Peyer's patch (tissue), 4 donors: ENCODE measurements at regions not wholly inside any gene's neighbourhood (a gene's known extent, or its start where the extent isn't known, plus 50 kb on each side); places are given as distances from the start of the nearest gene placed in this dataset.

Experiments used
- DNase-seq, 3 donors: peaks; one replicate each; pipeline ENCODE4 v3.0.0-alpha.2; 2017 to 2019
- H3K27ac ChIP-seq, 4 donors: fragments of 200-600 bp; sonication (generic); one replicate each; pipeline ENCODE4 v1.5.1; 2016 to 2019
- H3K27me3 ChIP-seq, 2 donors: fragments of 200-600 bp; sonication (generic); one replicate each; pipeline ENCODE4 v1.5.1; 2019
- H3K36me3 ChIP-seq, 3 donors: fragments of 200-600 bp; sonication (generic); one replicate each; pipeline ENCODE4 v1.5.1; 2016 to 2019
- H3K4me1 ChIP-seq, 4 donors: fragments of 200-600 bp; sonication (generic); one replicate each; pipeline ENCODE4 v1.5.1; 2016 to 2019
- H3K4me3 ChIP-seq, 4 donors: fragments of 200-600 bp; sonication (generic); 1 replicate in 3 of 4; 2 replicates in 1 of 4; pipeline ENCODE4 v1.5.1; 2016 to 2019; ENCODE audit warnings: mild to moderate bottlenecking in 1 of 4
- H3K9me3 ChIP-seq, 4 donors: fragments of 200-600 bp; sonication (generic); one replicate each; pipeline ENCODE4 v1.5.1; 2016 to 2019; ENCODE audit warnings: mild to moderate bottlenecking in 1 of 4
- POLR2A ChIP-seq, 2 donors: fragments of 450-650 bp; IDR thresholded peaks; one replicate each; pipeline ENCODE4 v1.5.1; 2017; ENCODE audit warnings: antibody characterized with exemption in 2 of 2, mild to moderate bottlenecking in 2 of 2, moderate library complexity in 2 of 2
- TF ChIP-seq, protein P1 (sequence below), 6 experiments: fragments of 450-650 bp in 4 of 6; fragments of 200-600 bp in 2 of 6; sonication (generic) in 1 of 6; IDR thresholded peaks; one replicate each; pipeline ENCODE4 v1.5.1; 2017 to 2019; ENCODE audit warnings: antibody characterized with exemption in 6 of 6, mild to moderate bottlenecking in 3 of 6, moderate library complexity in 1 of 6

DNA sequence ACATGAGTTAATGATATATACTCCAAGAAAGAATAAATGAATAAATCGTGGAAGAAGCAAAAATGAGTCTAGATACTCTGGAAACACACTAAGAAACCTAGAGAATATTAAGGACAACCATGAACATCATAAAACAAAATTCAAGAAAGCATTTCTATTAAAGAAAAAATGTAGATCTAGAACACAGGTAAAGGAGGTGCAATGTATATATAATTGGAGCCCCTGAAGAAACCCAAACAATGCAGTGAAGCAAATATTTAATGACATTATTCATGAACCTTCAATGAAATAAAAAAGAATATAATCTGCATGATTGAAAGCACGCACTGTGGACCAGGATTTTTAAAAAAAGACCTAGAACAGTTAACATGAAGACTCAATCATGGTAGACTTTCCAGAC, 150.1 kb downstream of the ATPSCKMT start:
- DNase-seq = no peak
- Histone ChIP-seq H3K4me3 (no peak overlapping the region), H3K4me1 (no peaks in the 10 kb centered on the region), H3K9me3 (no peaks in the 10 kb centered on the region), H3K36me3 (no peaks in the 10 kb centered on the region), H3K27ac (no peak overlapping the region), H3K27me3 (no peaks in the 10 kb centered on the region)
- TF ChIP-seq POLR2A (IDR thresholded peaks at IDR 0.05) = no peak
- TF ChIP-seq, protein P1, sequence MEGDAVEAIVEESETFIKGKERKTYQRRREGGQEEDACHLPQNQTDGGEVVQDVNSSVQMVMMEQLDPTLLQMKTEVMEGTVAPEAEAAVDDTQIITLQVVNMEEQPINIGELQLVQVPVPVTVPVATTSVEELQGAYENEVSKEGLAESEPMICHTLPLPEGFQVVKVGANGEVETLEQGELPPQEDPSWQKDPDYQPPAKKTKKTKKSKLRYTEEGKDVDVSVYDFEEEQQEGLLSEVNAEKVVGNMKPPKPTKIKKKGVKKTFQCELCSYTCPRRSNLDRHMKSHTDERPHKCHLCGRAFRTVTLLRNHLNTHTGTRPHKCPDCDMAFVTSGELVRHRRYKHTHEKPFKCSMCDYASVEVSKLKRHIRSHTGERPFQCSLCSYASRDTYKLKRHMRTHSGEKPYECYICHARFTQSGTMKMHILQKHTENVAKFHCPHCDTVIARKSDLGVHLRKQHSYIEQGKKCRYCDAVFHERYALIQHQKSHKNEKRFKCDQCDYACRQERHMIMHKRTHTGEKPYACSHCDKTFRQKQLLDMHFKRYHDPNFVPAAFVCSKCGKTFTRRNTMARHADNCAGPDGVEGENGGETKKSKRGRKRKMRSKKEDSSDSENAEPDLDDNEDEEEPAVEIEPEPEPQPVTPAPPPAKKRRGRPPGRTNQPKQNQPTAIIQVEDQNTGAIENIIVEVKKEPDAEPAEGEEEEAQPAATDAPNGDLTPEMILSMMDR (IDR thresholded peaks at IDR 0.05) = no peak

DNA sequence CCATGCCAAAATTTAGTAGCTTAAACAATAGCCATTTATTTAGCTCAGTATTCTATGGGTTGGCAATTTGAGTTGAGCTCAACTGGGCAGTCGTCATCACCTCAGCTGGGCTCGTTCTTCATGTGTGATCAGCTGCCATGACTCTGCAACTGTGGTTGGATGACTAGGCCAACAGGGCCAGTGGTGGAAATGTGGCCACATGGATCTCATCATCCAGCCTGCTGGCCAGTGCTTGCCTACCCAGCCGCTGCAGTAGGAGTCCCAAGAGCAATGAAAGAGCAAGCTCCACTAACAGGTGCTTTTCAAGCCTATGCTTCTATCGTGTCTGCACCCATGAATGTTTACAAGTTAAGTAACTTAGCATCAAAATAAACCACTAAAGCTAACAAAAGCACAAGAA, 158.0 kb downstream of the ATPSCKMT start:
- no peak for TF ChIP-seq POLR2A (IDR thresholded peaks at IDR 0.05)
- TF ChIP-seq, protein P1 (IDR thresholded peaks at IDR 0.05) = no peak
- no peak overlapping the region for H3K4me3 ChIP-seq
- no peak for DNase-seq
- no peaks in the 10 kb centered on the region for H3K4me1 ChIP-seq
- H3K27ac ChIP-seq = no peak overlapping the region
- H3K9me3 ChIP-seq = no peaks in the 10 kb centered on the region
- H3K36me3 ChIP-seq = no peaks in the 10 kb centered on the region
- no peaks in the 10 kb centered on the region for H3K27me3 ChIP-seq

DNA sequence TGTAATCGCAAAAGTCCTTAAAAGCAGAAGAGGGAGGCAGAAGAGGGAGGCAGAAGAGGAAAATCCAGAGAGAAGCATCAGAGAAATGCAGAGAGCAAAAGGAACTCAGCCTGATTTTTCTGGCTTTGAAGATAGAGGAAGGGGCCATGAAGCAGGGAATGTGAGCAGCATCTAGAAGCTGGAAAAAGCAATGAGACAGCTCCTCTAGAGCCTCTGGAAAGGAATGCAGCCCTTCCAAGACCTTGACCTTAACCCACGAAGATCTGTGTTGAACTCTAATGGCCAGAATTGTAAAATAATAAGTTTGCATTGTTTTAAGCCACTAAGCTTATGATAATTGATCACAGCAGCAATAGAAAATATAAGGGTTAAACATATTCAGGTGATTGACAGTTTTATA, 159.6 kb downstream of the ATPSCKMT start:
- Histone ChIP-seq H3K27ac (no peak overlapping the region), H3K27me3 (no peaks in the 10 kb centered on the region), H3K36me3 (no peaks in the 10 kb centered on the region), H3K4me3 (no peak overlapping the region), H3K4me1 (no peaks in the 10 kb centered on the region), H3K9me3 (no peaks in the 10 kb centered on the region)
- no peak for DNase-seq
- TF ChIP-seq, protein P1 (IDR thresholded peaks at IDR 0.05) = no peak
- no peak for TF ChIP-seq POLR2A (IDR thresholded peaks at IDR 0.05)

DNA sequence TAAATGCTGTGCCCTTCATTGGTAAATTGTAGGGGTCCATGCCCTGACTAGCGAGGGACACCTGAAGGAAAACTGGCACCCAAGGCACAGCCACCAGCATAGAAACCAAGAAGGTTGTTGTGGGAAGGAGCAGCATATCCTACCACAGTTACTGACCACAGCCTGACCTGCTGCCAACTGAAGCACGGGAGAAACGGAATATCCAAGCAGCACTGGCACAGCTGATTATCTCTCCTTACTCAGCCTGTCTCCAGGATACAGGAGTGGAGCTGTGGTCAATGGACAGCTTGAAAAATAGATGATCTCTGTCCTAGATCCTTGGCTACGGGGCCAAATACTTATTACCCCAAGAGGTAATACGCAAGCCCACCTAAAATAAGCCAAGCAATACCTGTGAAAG, 164.5 kb downstream of the ATPSCKMT start:
- no peak overlapping the region for H3K27ac ChIP-seq
- H3K36me3 ChIP-seq = no peaks in the 10 kb centered on the region
- no peaks in the 10 kb centered on the region for H3K4me1 ChIP-seq
- no peak overlapping the region for H3K4me3 ChIP-seq
- TF ChIP-seq, protein P1 (IDR thresholded peaks at IDR 0.05) = no peak
- no peak for TF ChIP-seq POLR2A (IDR thresholded peaks at IDR 0.05)
- H3K27me3 ChIP-seq = no peaks in the 10 kb centered on the region
- H3K9me3 ChIP-seq = no peaks in the 10 kb centered on the region
- DNase-seq = no peak

DNA sequence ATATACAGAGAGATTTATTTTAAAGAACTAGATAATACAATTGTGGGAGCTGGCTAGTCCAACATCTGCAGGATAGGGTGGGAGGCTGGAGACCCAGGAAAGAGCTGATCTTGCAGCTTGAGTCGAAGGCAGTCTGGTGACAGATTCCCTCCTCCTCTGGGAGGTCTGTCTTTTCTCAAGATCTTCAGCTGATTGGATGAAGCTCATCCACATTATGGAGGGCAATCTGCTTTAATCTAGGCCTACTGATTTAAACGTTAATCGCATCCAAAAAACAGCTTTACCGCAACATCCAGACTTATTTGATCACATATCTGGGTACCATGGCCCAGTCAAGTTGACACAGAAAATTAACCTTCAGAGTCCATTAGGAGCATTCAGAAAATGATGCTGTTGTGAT, 168.1 kb downstream of the ATPSCKMT start:
- Histone ChIP-seq H3K27ac (no peak overlapping the region), H3K4me3 (no peak overlapping the region), H3K9me3 (no peaks in the 10 kb centered on the region), H3K4me1 (no peaks in the 10 kb centered on the region), H3K36me3 (no peaks in the 10 kb centered on the region), H3K27me3 (no peaks in the 10 kb centered on the region)
- no peak for DNase-seq
- TF ChIP-seq, protein P1 (IDR thresholded peaks at IDR 0.05) = no peak
- TF ChIP-seq POLR2A (IDR thresholded peaks at IDR 0.05) = no peak
